Medulla oblongata (tissue), 1 donor: ENCODE measurements at regions not wholly inside any gene's neighbourhood (a gene's known extent, or its start where the extent isn't known, plus 50 kb on each side); places are given as distances from the start of the nearest gene placed in this dataset.
"Not testable (repeated sequence)": the region's sequence is repeated elsewhere in the genome, so short reads cannot be mapped to it uniquely, and the experiment has no call there.

ENCODE experiments used
- DNase-seq: peaks from one replicate; pipeline ENCODE4 v3.0.0-alpha.2; 2015; ENCODE audit errors: extremely low spot score

GRCh38 chrX:856566-857290, 226.1 kb downstream of the SHOX start:
- DNase-seq, result no peak

- DNase-seq, result no peak
Measured at GRCh38 chrX:853304-853703, 222.7 kb downstream of the SHOX start.

- DNase-seq, result no peak
Measured at GRCh38 chrX:850471-850916, 219.9 kb downstream of the SHOX start.

GRCh38 chrX:848386-848785, 217.8 kb downstream of the SHOX start:
- DNase-seq, result no peak

GRCh38 chrX:843306-843705, 212.7 kb downstream of the SHOX start:
- no peak for DNase-seq

- no peak for DNase-seq
Measured at GRCh38 chrX:840556-840955, 210.0 kb downstream of the SHOX start.

GRCh38 chrX:838666-839065, 208.1 kb downstream of the SHOX start:
- not testable (repeated sequence) for DNase-seq

- DNase-seq, result not testable (repeated sequence)
Measured at GRCh38 chrX:835857-836256, 205.3 kb downstream of the SHOX start.

- no peak for DNase-seq
Measured at GRCh38 chrX:830532-830931, 199.9 kb downstream of the SHOX start.

GRCh38 chrX:829145-829544, 198.6 kb downstream of the SHOX start:
- no peak for DNase-seq

GRCh38 chrX:828411-828959, 197.9 kb downstream of the SHOX start:
- no peak for DNase-seq

- no peak for DNase-seq
Measured at GRCh38 chrX:826448-826847, 195.9 kb downstream of the SHOX start.

GRCh38 chrX:825991-826390, 195.4 kb downstream of the SHOX start:
- DNase-seq, result no peak

GRCh38 chrX:823073-823472, 192.5 kb downstream of the SHOX start:
- DNase-seq, result not testable (repeated sequence)

- DNase-seq, result no peak
Measured at GRCh38 chrX:821327-822107, 190.9 kb downstream of the SHOX start.

- DNase-seq, result no peak
Measured at GRCh38 chrX:819684-820083, 189.1 kb downstream of the SHOX start.

- DNase-seq, result no peak
Measured at GRCh38 chrX:817759-818300, 187.2 kb downstream of the SHOX start.

GRCh38 chrX:817147-817546, 186.6 kb downstream of the SHOX start:
- not testable (repeated sequence) for DNase-seq

GRCh38 chrX:816411-816810, 185.8 kb downstream of the SHOX start:
- DNase-seq, result no peak

- DNase-seq, result no peak
Measured at GRCh38 chrX:810186-810585, 179.6 kb downstream of the SHOX start.

GRCh38 chrX:809081-809480, 178.5 kb downstream of the SHOX start:
- no peak for DNase-seq

- no peak for DNase-seq
Measured at GRCh38 chrX:806586-806985, 176.0 kb downstream of the SHOX start.

- DNase-seq, result no peak
Measured at GRCh38 chrX:805988-806387, 175.4 kb downstream of the SHOX start.
